H1 (cell line): ENCODE measurements at regions not wholly inside any gene's neighbourhood (a gene's known extent, or its start where the extent isn't known, plus 50 kb on each side); places are given as distances from the start of the nearest gene placed in this dataset.

ENCODE experiments used
- CTCF ChIA-PET: fragments of 300-600 bp; sonication (Branson Sonifier 250); formaldehyde crosslinking; loops from one replicate; lab custom pipeline; 2021; ENCODE audit not compliant: partially characterized antibody; lab: Charles Lee
- POLR2A ChIA-PET: fragments of 300-600 bp; sonication (Branson Sonifier 250); formaldehyde crosslinking; loops from one replicate; lab custom pipeline; 2021; ENCODE audit warnings: inconsistent platforms; ENCODE audit not compliant: partially characterized antibody; lab: Charles Lee
- DNase-seq, 2 experiments: peaks; one replicate each; pipeline versions ENCODE4 v3.0.0 to v3.0.0-alpha.2; 2010 to 2022; ENCODE audit warnings: low spot score in 2 of 2, low read depth in 1 of 2, mixed read lengths in 1 of 2
- FAIRE-seq: peaks from 2 replicates; lab custom pipeline; 2011; peaks lifted over from hg19 to GRCh38; lab: Jason Lieb, UNC
- H2AFZ ChIP-seq: 2 replicates; pipeline ENCODE4 v1.8.1; 2012; ENCODE audit warnings: low read length, inconsistent platforms
- H2AK5ac ChIP-seq: 2 replicates; pipeline ENCODE4 v1.6.1; 2013; ENCODE audit warnings: low read depth, low read length
- H2BK120ac ChIP-seq: replicated peaks from 2 replicates; pipeline ENCODE3; 2013; ENCODE audit warnings: low read depth, low read length, inconsistent platforms
- H2BK12ac ChIP-seq: 2 replicates; pipeline ENCODE4 v1.6.1; 2013; ENCODE audit warnings: low read depth, low read length
- H2BK15ac ChIP-seq: 2 replicates; pipeline ENCODE4 v1.6.1; 2013; ENCODE audit warnings: low read length
- H2BK20ac ChIP-seq: 2 replicates; pipeline ENCODE4 v1.6.1; 2013; ENCODE audit warnings: low read length
- H2BK5ac ChIP-seq: 2 replicates; pipeline ENCODE4 v1.6.1; 2013; ENCODE audit warnings: low read depth, low read length
- H3K14ac ChIP-seq: 2 replicates; pipeline ENCODE4 v1.6.1; 2013; ENCODE audit warnings: inconsistent platforms; ENCODE audit not compliant: insufficient read length
- H3K18ac ChIP-seq: 2 replicates; pipeline ENCODE4 v1.6.1; 2013; ENCODE audit warnings: low read length; ENCODE audit errors: extremely low read depth
- H3K23ac ChIP-seq: 2 replicates; pipeline ENCODE4 v1.6.1; 2013; ENCODE audit warnings: inconsistent platforms; ENCODE audit not compliant: insufficient read length
- H3K23me2 ChIP-seq: 2 replicates; pipeline ENCODE4 v1.6.1; 2013; ENCODE audit warnings: low read depth, low read length
- H3K27ac ChIP-seq: 2 replicates; pipeline ENCODE4 v1.6.1; 2011; ENCODE audit warnings: low read depth, low read length, inconsistent platforms
- H3K27me3 ChIP-seq, 4 experiments: replicated peaks in 1 of 4; 1 replicate in 1 of 4; 2 replicates in 3 of 4; pipeline versions ENCODE4 v1.6.1 to v1.8.1; 2011 to 2013; ENCODE audit warnings: low read length in 3 of 4, mild to moderate bottlenecking in 3 of 4, inconsistent platforms in 2 of 4, mixed read lengths in 2 of 4, moderate library complexity in 1 of 4; ENCODE audit not compliant: control insufficient read depth in 3 of 4, insufficient read depth in 3 of 4; ENCODE audit errors: extremely low read depth in 1 of 4
- H3K36me3 ChIP-seq, 4 experiments: 2 replicates each; pipeline versions ENCODE4 v1.6.1 to v1.8.1; 2011 to 2013; ENCODE audit warnings: mild to moderate bottlenecking in 4 of 4, low read length in 3 of 4, moderate library complexity in 2 of 4, control low read depth in 1 of 4, inconsistent platforms in 1 of 4; ENCODE audit not compliant: insufficient read depth in 4 of 4, control insufficient read depth in 2 of 4
- H3K4ac ChIP-seq: replicated peaks from 2 replicates; pipeline ENCODE3; 2013; ENCODE audit warnings: low read length, low read depth, mixed read lengths, inconsistent platforms; ENCODE audit not compliant: insufficient read length
- H3K4me1 ChIP-seq, 4 experiments: replicated peaks in 1 of 4; 1 replicate in 1 of 4; 2 replicates in 3 of 4; pipeline versions ENCODE4 v1.6.1 to v1.8.1; 2011 to 2013; ENCODE audit warnings: low read length in 3 of 4, inconsistent platforms in 2 of 4, mixed read lengths in 1 of 4; ENCODE audit not compliant: insufficient read depth in 4 of 4, control insufficient read depth in 3 of 4
- H3K4me2 ChIP-seq, 2 experiments: 2 replicates each; pipeline versions ENCODE4 v1.6.1 to v1.8.1; 2011 to 2013; ENCODE audit warnings: low read depth in 2 of 2, low read length in 2 of 2, control low read depth in 1 of 2, inconsistent platforms in 1 of 2, mild to moderate bottlenecking in 1 of 2; ENCODE audit not compliant: insufficient read depth in 1 of 2
- H3K4me3 ChIP-seq, 4 experiments: fragments of 200-600, 300-600 bp in 1 of 4; sonication (generic), shearing (Covaris generic), sonication (Bioruptor Twin) in 1 of 4; 2 replicates each; pipeline versions ENCODE4 v1.5.1 to v1.8.1; 2011 to 2016; ENCODE audit warnings: low read length in 4 of 4, low read depth in 3 of 4, control low read depth in 2 of 4, inconsistent platforms in 2 of 4, mild to moderate bottlenecking in 2 of 4, mixed read lengths in 1 of 4, moderate library complexity in 1 of 4; ENCODE audit not compliant: insufficient read depth in 2 of 4; ENCODE audit errors: extremely low read depth in 1 of 4
- H3K56ac ChIP-seq: replicated peaks from 2 replicates; pipeline ENCODE3; 2013; ENCODE audit warnings: low read depth, mild to moderate bottlenecking, mixed read lengths, low read length, inconsistent platforms; ENCODE audit not compliant: insufficient read length
- H3K79me1 ChIP-seq: 2 replicates; pipeline ENCODE4 v1.6.1; 2013; ENCODE audit warnings: low read depth, low read length, control low read depth
- H3K79me2 ChIP-seq, 2 experiments: 2 replicates each; pipeline versions ENCODE4 v1.6.1 to v1.8.1; 2012 to 2013; ENCODE audit warnings: low read length in 2 of 2, mild to moderate bottlenecking in 2 of 2, inconsistent platforms in 1 of 2; ENCODE audit not compliant: insufficient read depth in 2 of 2, control insufficient read depth in 1 of 2
- H3K9ac ChIP-seq, 4 experiments: replicated peaks in 1 of 4; 1 replicate in 1 of 4; 2 replicates in 3 of 4; pipeline versions ENCODE4 v1.6.1 to v1.8.1; 2011 to 2013; ENCODE audit warnings: low read depth in 3 of 4, low read length in 3 of 4, control low read depth in 2 of 4, mild to moderate bottlenecking in 2 of 4, moderate library complexity in 2 of 4, inconsistent platforms in 1 of 4; ENCODE audit errors: extremely low read depth in 1 of 4
- H3K9me3 ChIP-seq, 2 experiments: 2 replicates each; pipeline versions ENCODE4 v1.6.1 to v1.8.1; 2012 to 2013; ENCODE audit warnings: mild to moderate bottlenecking in 2 of 2, moderate library complexity in 2 of 2, control low read depth in 1 of 2, inconsistent platforms in 1 of 2, low read depth in 1 of 2, low read length in 1 of 2, mixed read lengths in 1 of 2; ENCODE audit not compliant: insufficient read depth in 2 of 2
- H4K20me1 ChIP-seq, 2 experiments: replicated peaks in 1 of 2; 2 replicates each; pipeline versions ENCODE3 to v1.8.1; 2011 to 2013; ENCODE audit warnings: inconsistent platforms in 2 of 2, low read length in 2 of 2, mild to moderate bottlenecking in 1 of 2; ENCODE audit not compliant: insufficient read depth in 2 of 2, control insufficient read depth in 1 of 2
- H4K5ac ChIP-seq: 2 replicates; pipeline ENCODE4 v1.6.1; 2013; ENCODE audit warnings: low read length, low read depth, mixed read lengths, inconsistent platforms; ENCODE audit not compliant: insufficient read length
- H4K8ac ChIP-seq: 2 replicates; pipeline ENCODE4 v1.8.0; 2013; ENCODE audit warnings: mild to moderate bottlenecking, moderate library complexity, low read length, inconsistent platforms; ENCODE audit not compliant: insufficient read depth; ENCODE audit errors: extremely low read depth
- H4K91ac ChIP-seq: replicated peaks from 2 replicates; pipeline ENCODE3; 2013; ENCODE audit warnings: low read length, mixed read lengths, inconsistent platforms; ENCODE audit not compliant: insufficient read length
- CEBPB ChIP-seq: IDR thresholded peaks from 2 replicates; pipeline ENCODE4 v1.6.1; 2012; ENCODE audit warnings: low read depth, low read length
- CREB1 ChIP-seq: IDR thresholded peaks from 2 replicates; pipeline ENCODE4 v1.6.1; 2012; ENCODE audit warnings: inconsistent platforms
- EGR1 ChIP-seq: IDR thresholded peaks from 2 replicates; pipeline ENCODE4 v1.6.1; 2011; ENCODE audit warnings: low read depth, low read length, borderline replicate concordance
- EZH2 ChIP-seq: fragments of 200-600 bp; sonication (generic); IDR thresholded peaks from 2 replicates; pipeline ENCODE4 v1.7.1; 2012; ENCODE audit warnings: low read depth, mild to moderate bottlenecking, moderate library complexity, low read length, inconsistent platforms; ENCODE audit not compliant: severe bottlenecking
- FOSL1 ChIP-seq: IDR thresholded peaks from 2 replicates; pipeline ENCODE4 v1.6.1; 2011; ENCODE audit warnings: mild to moderate bottlenecking, low read depth, low read length, moderate library complexity; ENCODE audit not compliant: insufficient read depth
- HDAC6 ChIP-seq: IDR thresholded peaks from one replicate; pipeline ENCODE4 v1.7.1; 2012; ENCODE audit warnings: low read depth, mild to moderate bottlenecking, inconsistent platforms, low read length, moderate library complexity
- MAX ChIP-seq: IDR thresholded peaks from 2 replicates; pipeline ENCODE4 v1.6.1; 2012; ENCODE audit warnings: inconsistent platforms
- RBBP5 ChIP-seq: IDR thresholded peaks from 2 replicates; pipeline ENCODE4 v1.7.1; 2012; ENCODE audit warnings: low read depth, mild to moderate bottlenecking, inconsistent platforms, low read length, moderate library complexity, borderline replicate concordance
- RFX5 ChIP-seq: IDR thresholded peaks from 2 replicates; pipeline ENCODE4 v1.6.1; 2011; ENCODE audit warnings: low read depth, low read length, improper control_type of control experiment, borderline replicate concordance
- RXRA ChIP-seq: IDR thresholded peaks from 2 replicates; pipeline ENCODE4 v1.6.1; 2011; ENCODE audit warnings: low read depth, mild to moderate bottlenecking, low read length, moderate library complexity; ENCODE audit not compliant: insufficient read depth
- SIX5 ChIP-seq: IDR thresholded peaks from 2 replicates; pipeline ENCODE4 v1.6.1; 2011; ENCODE audit warnings: mild to moderate bottlenecking, low read depth, low read length
- SP4 ChIP-seq: IDR thresholded peaks from 2 replicates; pipeline ENCODE4 v1.6.1; 2012; ENCODE audit warnings: low read length, inconsistent platforms
- TBP ChIP-seq: IDR thresholded peaks from 2 replicates; pipeline ENCODE4 v1.6.1; 2011; ENCODE audit warnings: low read depth, low read length, improper control_type of control experiment
- TCF12 ChIP-seq: IDR thresholded peaks from 2 replicates; pipeline ENCODE4 v1.6.1; 2011; ENCODE audit warnings: low read depth, mild to moderate bottlenecking, low read length
- TEAD4 ChIP-seq: IDR thresholded peaks from 2 replicates; pipeline ENCODE4 v1.6.1; 2012; ENCODE audit warnings: low read depth, low read length, inconsistent platforms, mixed read lengths
- ZNF274 ChIP-seq: IDR thresholded peaks from 2 replicates; pipeline ENCODE4 v1.7.0; 2012; ENCODE audit warnings: low read length, borderline replicate concordance; ENCODE audit errors: extremely low read depth
- WGBS, 2 experiments: shearing (Covaris generic) in 1 of 2; methylation state at CpG; one replicate each; pipeline versions ENCODE4 v1.1.6 to v1.1.7; 2013 to 2015; ENCODE audit warnings: low lambda C conversion rate in 2 of 2, mixed read lengths in 2 of 2, inconsistent platforms in 1 of 2, low coverage in 1 of 2, missing lambda C conversion rate in 1 of 2; ENCODE audit not compliant: insufficient replicate concordance in 2 of 2, insufficient coverage in 1 of 2, insufficient read length in 1 of 2; ENCODE audit errors: extremely low coverage in 1 of 2, missing lambda C conversion rate in 1 of 2; 5-methylcytosine and 5-hydroxymethylcytosine counted together

GRCh38 chr10:42491001-42491592 lies 147.3 kb downstream of the ZNF33B start:
- H2BK5ac ChIP-seq: no peak overlapping the region
- no peaks in the 10 kb centered on the region for H3K23me2 ChIP-seq
- no peak overlapping the region for H3K27ac ChIP-seq
- no peak overlapping the region for H3K4me2 ChIP-seq
- peaks cover 54 to 78% of the 10 kb centered on the region in 2 experiments for H3K9me3 ChIP-seq
- no peaks in the 10 kb centered on the region for H3K79me1 ChIP-seq
- no peak overlapping the region for H2BK12ac ChIP-seq
- H4K20me1 ChIP-seq: no peaks in the 10 kb centered on the region
- ChIA-PET POLR2A (no interaction called here), CTCF (no interaction called here)
- no peak overlapping the region for H2BK120ac ChIP-seq
- no peak overlapping the region for H3K14ac ChIP-seq
- no peaks in the 10 kb centered on the region for H3K27me3 ChIP-seq
- H4K91ac ChIP-seq: no peak overlapping the region
- H2BK20ac ChIP-seq: no peak overlapping the region
- DNase-seq (no peak), FAIRE-seq (no peak)
- no peak overlapping the region for H3K56ac ChIP-seq
- no peak overlapping the region for H3K18ac ChIP-seq
- H2BK15ac ChIP-seq: no peak overlapping the region
- no peak overlapping the region for H2AFZ ChIP-seq
- no peak overlapping the region for H3K4ac ChIP-seq
- no peaks in the 10 kb centered on the region for H3K79me2 ChIP-seq
- no peaks in the 10 kb centered on the region for H3K4me1 ChIP-seq
- no peak overlapping the region for H3K4me3 ChIP-seq
- no peak overlapping the region for H3K9ac ChIP-seq
- no peak overlapping the region for H3K23ac ChIP-seq
- H3K36me3 ChIP-seq: no peaks in the 10 kb centered on the region; a peak in 1 of 8 replicates
- 79% methylated on average over 2 of the region's 2 CpGs; no CpG with 5 or more reads in 1 of the 2 experiments for WGBS, 2 experiments
- H4K8ac ChIP-seq: no peak overlapping the region
- H2AK5ac ChIP-seq: no peak overlapping the region
- no peak overlapping the region for H4K5ac ChIP-seq
- TF ChIP-seq RFX5 (no peak), EZH2 (no peak), CREB1 (no peak), SP4 (no peak), HDAC6 (no peak), MAX (no peak), TEAD4 (no peak), TCF12 (no peak), SIX5 (no peak), FOSL1 (no peak), CEBPB (no peak), EGR1 (no peak), TBP (no peak), ZNF274 (no peak), RBBP5 (no peak), RXRA (no peak)
